IMR-90 (cell line): ENCODE measurements at regions not wholly inside any gene's neighbourhood (a gene's known extent, or its start where the extent isn't known, plus 50 kb on each side); places are given as distances from the start of the nearest gene placed in this dataset.

Experiments used
- ATAC-seq: fragments of 200-7000 bp; cut with Tn5 transposase; 2 replicates; pipeline ENCODE4 v1.9.1; 2020; ENCODE audit warnings: low read depth, mild to moderate bottlenecking, moderate library complexity
- BruUV-seq: library from RNA; stranded (reverse); fragments of 400-500 nt; replicated peaks from 2 replicates; lab custom pipeline; 2021; lab: Mats Ljungman, UMichigan
- CTCF ChIA-PET: fragments of 300-600 bp; formaldehyde crosslinking; extraction: SDS; loops from one replicate; lab custom pipeline; 2021; ENCODE audit warnings: antibody characterized with exemption; lab: Yijun Ruan, JAX
- POLR2A ChIA-PET: fragments of 300-600 bp; sonication (Branson Sonifier 250); formaldehyde crosslinking; loops from one replicate; lab custom pipeline; 2022; ENCODE audit warnings: antibody characterized with exemption; ENCODE audit not compliant: unreplicated experiment; lab: Charles Lee
- DNase-seq: peaks from one replicate; pipeline ENCODE4 v3.0.0; 2013
- H2AFZ ChIP-seq: replicated peaks from 2 replicates; pipeline ENCODE3; 2013; ENCODE audit warnings: low read length, mild to moderate bottlenecking; ENCODE audit not compliant: poor library complexity
- H2AK5ac ChIP-seq: 2 replicates; pipeline ENCODE4 v1.6.1; 2013; ENCODE audit warnings: low read depth, low read length, inconsistent platforms
- H2AK9ac ChIP-seq: replicated peaks from 2 replicates; pipeline ENCODE3; 2013; ENCODE audit warnings: mild to moderate bottlenecking, low read depth, low read length, moderate library complexity; ENCODE audit not compliant: poor library complexity
- H2BK120ac ChIP-seq: 2 replicates; pipeline ENCODE4 v1.6.1; 2013; ENCODE audit warnings: low read depth, low read length, inconsistent platforms
- H2BK15ac ChIP-seq: 3 replicates; pipeline ENCODE4 v1.6.1; 2013; ENCODE audit warnings: low read depth, low read length, inconsistent platforms
- H2BK20ac ChIP-seq: 2 replicates; pipeline ENCODE4 v1.6.1; 2013; ENCODE audit warnings: low read depth, mild to moderate bottlenecking, inconsistent platforms, low read length, moderate library complexity
- H2BK5ac ChIP-seq: 2 replicates; pipeline ENCODE4 v1.6.1; 2013; ENCODE audit warnings: mild to moderate bottlenecking, low read depth, low read length, inconsistent platforms; ENCODE audit not compliant: poor library complexity, severe bottlenecking
- H3K14ac ChIP-seq: replicated peaks from 2 replicates; pipeline ENCODE4 v1.6.1; 2013; ENCODE audit warnings: low read depth, low read length, inconsistent platforms
- H3K18ac ChIP-seq: 2 replicates; pipeline ENCODE4 v1.6.1; 2013; ENCODE audit warnings: low read depth, low read length, control low read depth
- H3K23ac ChIP-seq: 2 replicates; pipeline ENCODE4 v1.6.1; 2013; ENCODE audit warnings: low read depth, low read length, inconsistent platforms
- H3K27ac ChIP-seq: 2 replicates; pipeline ENCODE4 v1.5.1; 2013; ENCODE audit warnings: mild to moderate bottlenecking, control low read depth, low read length; ENCODE audit not compliant: insufficient read depth
- H3K27me3 ChIP-seq: 2 replicates; pipeline ENCODE4 v1.6.1; 2013; ENCODE audit warnings: low read length; ENCODE audit not compliant: control insufficient read depth, insufficient read depth
- H3K36me3 ChIP-seq: 2 replicates; pipeline ENCODE4 v1.6.1; 2013; ENCODE audit warnings: low read length, mixed read lengths; ENCODE audit not compliant: control insufficient read depth, insufficient read depth
- H3K4ac ChIP-seq: 2 replicates; pipeline ENCODE4 v1.6.1; 2013; ENCODE audit warnings: low read depth, low read length, inconsistent platforms
- H3K4me1 ChIP-seq: 2 replicates; pipeline ENCODE4 v1.6.1; 2013; ENCODE audit warnings: low read length, mixed read lengths; ENCODE audit not compliant: control insufficient read depth, insufficient read depth
- H3K4me2 ChIP-seq: 2 replicates; pipeline ENCODE4 v1.6.1; 2013; ENCODE audit warnings: low read depth, mild to moderate bottlenecking, control low read depth, low read length, moderate library complexity
- H3K4me3 ChIP-seq: 2 replicates; pipeline ENCODE4 v1.5.1; 2013; ENCODE audit warnings: low read depth, mild to moderate bottlenecking, control low read depth, low read length, moderate library complexity; ENCODE audit not compliant: insufficient read depth
- H3K56ac ChIP-seq: 2 replicates; pipeline ENCODE4 v1.6.1; 2013; ENCODE audit warnings: low read length, inconsistent platforms; ENCODE audit not compliant: insufficient read depth; ENCODE audit errors: extremely low read depth
- H3K79me1 ChIP-seq, 2 experiments: 2 replicates each; pipeline ENCODE4 v1.6.1; 2013; ENCODE audit warnings: low read length in 2 of 2, inconsistent platforms in 1 of 2, low read depth in 1 of 2
- H3K9ac ChIP-seq: 2 replicates; pipeline ENCODE4 v1.6.1; 2013; ENCODE audit warnings: low read depth, low read length, control low read depth
- H3K9me1 ChIP-seq: 2 replicates; pipeline ENCODE4 v1.6.1; 2013; ENCODE audit warnings: low read length, inconsistent platforms; ENCODE audit not compliant: insufficient read depth
- H3K9me3 ChIP-seq: 2 replicates; pipeline ENCODE4 v1.6.1; 2013; ENCODE audit warnings: low read length; ENCODE audit not compliant: control insufficient read depth, insufficient read depth
- H4K20me1 ChIP-seq: 2 replicates; pipeline ENCODE4 v1.6.1; 2013; ENCODE audit warnings: low read length, inconsistent platforms; ENCODE audit not compliant: insufficient read depth
- H4K5ac ChIP-seq: 2 replicates; pipeline ENCODE4 v1.6.1; 2013; ENCODE audit warnings: mild to moderate bottlenecking, low read depth, low read length, control low read depth
- H4K8ac ChIP-seq, 2 experiments: 2 replicates each; pipeline ENCODE4 v1.6.1; 2013; ENCODE audit warnings: low read depth in 2 of 2, low read length in 2 of 2, control low read depth in 1 of 2, inconsistent platforms in 1 of 2
- H4K91ac ChIP-seq: 2 replicates; pipeline ENCODE4 v1.6.1; 2013; ENCODE audit warnings: low read depth, low read length, inconsistent platforms; ENCODE audit not compliant: insufficient read depth
- BHLHE40 ChIP-seq: fragments of 150-350 bp; IDR thresholded peaks from 2 replicates; pipeline ENCODE4 v1.6.1; 2016; ENCODE audit warnings: mild to moderate bottlenecking, low read depth, low read length
- CEBPB ChIP-seq: IDR thresholded peaks from 2 replicates; pipeline ENCODE4 v1.6.1; 2012; ENCODE audit warnings: low read depth, low read length, improper control_type of control experiment
- CHD1 ChIP-seq: IDR thresholded peaks from 2 replicates; pipeline ENCODE4 v1.6.1; 2012; ENCODE audit warnings: low read depth, low read length, improper control_type of control experiment
- CTCF ChIP-seq: conservative IDR thresholded peaks from 2 replicates; pipeline ENCODE4 v1.5.1; 2012; ENCODE audit warnings: mild to moderate bottlenecking, low read depth, low read length, improper control_type of control experiment
- FOS ChIP-seq: fragments of 150-350 bp; IDR thresholded peaks from 2 replicates; pipeline ENCODE4 v1.6.1; 2016; ENCODE audit warnings: low read depth, low read length
- MAFK ChIP-seq: IDR thresholded peaks from 2 replicates; pipeline ENCODE4 v1.6.1; 2012; ENCODE audit warnings: low read depth, low read length, improper control_type of control experiment
- MAZ ChIP-seq: IDR thresholded peaks from 2 replicates; pipeline ENCODE4 v1.6.1; 2012; ENCODE audit warnings: low read depth, mild to moderate bottlenecking, low read length, improper control_type of control experiment, moderate library complexity, borderline replicate concordance
- MXI1 ChIP-seq: IDR thresholded peaks from 2 replicates; pipeline ENCODE4 v1.6.1; 2012; ENCODE audit warnings: low read depth, mild to moderate bottlenecking, low read length, moderate library complexity, borderline replicate concordance
- RAD21 ChIP-seq: IDR thresholded peaks from 2 replicates; pipeline ENCODE4 v1.6.1; 2012; ENCODE audit warnings: low read length, improper control_type of control experiment
- RCOR1 ChIP-seq: IDR thresholded peaks from 2 replicates; pipeline ENCODE4 v1.6.1; 2012; ENCODE audit warnings: mild to moderate bottlenecking, low read length, improper control_type of control experiment; ENCODE audit not compliant: insufficient replicate concordance
- SMC3 ChIP-seq: fragments of 150-350 bp; IDR thresholded peaks from 2 replicates; pipeline ENCODE4 v1.6.1; 2016; ENCODE audit warnings: low read depth, mild to moderate bottlenecking, antibody characterized with exemption, low read length, moderate library complexity
- WGBS, 2 experiments: methylation state at CpG; one replicate each; pipeline versions ENCODE4 v1.1.5 to v1.1.7; 2013; ENCODE audit warnings: missing lambda C conversion rate in 2 of 2; ENCODE audit not compliant: insufficient read length in 1 of 2; ENCODE audit errors: extremely low coverage in 2 of 2; 5-methylcytosine and 5-hydroxymethylcytosine counted together
- dilution Hi-C: fragments of 300-500 bp; cut with HindIII; formaldehyde crosslinking; loops from one replicate; pipeline ENCODE4 v1.14.3; 2018; ENCODE audit warnings: low sequenced_read_pairs; ENCODE audit not compliant: unreplicated experiment
- in situ Hi-C: fragments of 300-500 bp; cut with MboI; formaldehyde crosslinking; loops from 3 replicates; pipeline ENCODE4 v1.14.3; 2019; ENCODE audit warnings: low sequenced_read_pairs, inconsistent platforms, mixed read lengths
- intact Hi-C: fragments of 100-400 bp; cut with micrococcal nuclease; formaldehyde crosslinking; loops from 2 replicates; pipeline ENCODE4 v1.10.0; 2022

GRCh38 chr1:5405263-5405662 is 587.0 kb downstream of the NPHP4 start:
- Histone ChIP-seq H2BK5ac (no peak overlapping the region), H3K9me1 (no peaks in the 10 kb centered on the region), H3K27ac (no peak overlapping the region), H4K20me1 (no peaks in the 10 kb centered on the region), H3K36me3 (no peaks in the 10 kb centered on the region), H2AFZ (no peak overlapping the region), H3K27me3 (no peaks in the 10 kb centered on the region), H2BK20ac (no peak overlapping the region), H3K4me2 (no peak overlapping the region), H4K8ac (no peak overlapping the region), H3K4me3 (no peak overlapping the region), H3K79me1 (no peaks in the 10 kb centered on the region), H3K18ac (no peak overlapping the region), H3K9me3 (peaks cover 48% of the 10 kb centered on the region), H3K14ac (no peak overlapping the region), H4K91ac (no peak overlapping the region), H2AK5ac (no peak overlapping the region), H3K23ac (no peak overlapping the region), H3K4ac (no peak overlapping the region), H3K9ac (no peak overlapping the region), H2AK9ac (no peak overlapping the region), H3K4me1 (no peaks in the 10 kb centered on the region), H2BK120ac (no peak overlapping the region), H3K56ac (no peak overlapping the region), H4K5ac (no peak overlapping the region), H2BK15ac (no peak overlapping the region)
- ChIA-PET CTCF (no interaction called here), POLR2A (no interaction called here)
- TF ChIP-seq RAD21 (no peak), CHD1 (no peak), MXI1 (no peak), SMC3 (no peak), BHLHE40 (no peak), MAFK (no peak), CEBPB (no peak), FOS (no peak), CTCF (no peak), MAZ (no peak), RCOR1 (no peak)
- in situ Hi-C loops (no loop called here), dilution Hi-C loops (no loop called here), intact Hi-C loops (no loop called here)
- ATAC-seq (no peak), DNase-seq (no peak)
- BruUV-seq = no TSS peak
- WGBS, 2 experiments = no CpG with 5 or more reads among the region's 3 CpGs
